ENCODE measurements at regions not wholly inside any gene's neighbourhood (a gene's known extent, or its start where the extent isn't known, plus 50 kb on each side); places are given as distances from the start of the nearest gene placed in this dataset.

DNA sequence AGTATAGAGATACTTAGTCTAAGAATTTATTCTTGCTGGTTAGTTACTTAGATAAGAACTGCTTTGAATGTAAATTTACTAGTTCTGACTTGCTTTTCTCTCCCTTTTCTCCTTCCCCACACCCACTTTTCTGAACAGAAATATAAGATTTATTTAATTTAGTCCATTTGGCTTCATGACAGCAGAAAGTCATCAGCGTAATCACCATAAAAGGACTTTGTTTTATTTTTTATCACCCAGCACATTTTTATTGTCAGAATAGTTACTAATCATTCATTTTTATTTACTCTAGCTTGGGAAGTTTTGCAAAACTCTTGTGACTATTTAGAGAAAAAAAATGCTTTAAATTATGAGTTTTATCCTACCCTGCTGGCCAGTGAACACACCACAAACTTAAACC lies 197.2 kb downstream of the CHRM3 start:
- no peak for FAIRE-seq

DNA sequence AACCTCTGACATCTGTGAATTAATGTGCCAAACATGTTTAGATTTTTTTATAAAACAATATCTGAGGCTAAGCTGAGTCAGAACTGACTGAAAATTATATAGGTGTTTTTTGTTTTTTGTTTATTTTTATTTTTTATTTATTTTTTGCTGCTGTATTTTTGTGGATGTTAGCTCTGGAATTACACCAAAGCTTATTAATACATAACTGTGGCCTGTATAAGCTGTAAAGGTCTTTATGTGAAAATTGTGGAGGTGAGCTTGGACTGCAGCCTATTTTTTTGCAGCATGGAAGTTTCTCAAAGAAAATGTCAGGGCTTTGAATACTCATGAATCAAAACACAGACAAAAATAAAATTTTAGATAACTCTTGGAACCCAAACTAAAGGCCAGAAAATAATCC lies 199.8 kb downstream of the CHRM3 start:
- no peak overlapping the region for H2AFZ ChIP-seq (ENCODE audit: control insufficient read depth, low read length)
- dilution Hi-C loops (cut with MboI; ENCODE audit: extremely low pct_ligation_motif_present, low sequenced_read_pairs): no loop called here
- H4K20me1 ChIP-seq (ENCODE audit: control insufficient read depth, extremely low read depth, insufficient read depth, low read length): no peaks in the 10 kb centered on the region
- no peaks in the 10 kb centered on the region for H3K36me3 ChIP-seq (ENCODE audit: control insufficient read depth in 2 of 2, extremely low read depth in 1 of 2, insufficient read depth in 2 of 2, low read length in 2 of 2)
- no peaks in the 10 kb centered on the region for H3K9me1 ChIP-seq (ENCODE audit: control insufficient read depth, extremely low read depth, insufficient read depth, low read length)
- H3K4me1 ChIP-seq (ENCODE audit: control insufficient read depth, extremely low read depth, insufficient read depth, low read length): no peaks in the 10 kb centered on the region
- TF ChIP-seq EZH2 (IDR thresholded peaks at IDR 0.05; ENCODE audit: low read length): no peak
- TF ChIP-seq, protein P1, sequence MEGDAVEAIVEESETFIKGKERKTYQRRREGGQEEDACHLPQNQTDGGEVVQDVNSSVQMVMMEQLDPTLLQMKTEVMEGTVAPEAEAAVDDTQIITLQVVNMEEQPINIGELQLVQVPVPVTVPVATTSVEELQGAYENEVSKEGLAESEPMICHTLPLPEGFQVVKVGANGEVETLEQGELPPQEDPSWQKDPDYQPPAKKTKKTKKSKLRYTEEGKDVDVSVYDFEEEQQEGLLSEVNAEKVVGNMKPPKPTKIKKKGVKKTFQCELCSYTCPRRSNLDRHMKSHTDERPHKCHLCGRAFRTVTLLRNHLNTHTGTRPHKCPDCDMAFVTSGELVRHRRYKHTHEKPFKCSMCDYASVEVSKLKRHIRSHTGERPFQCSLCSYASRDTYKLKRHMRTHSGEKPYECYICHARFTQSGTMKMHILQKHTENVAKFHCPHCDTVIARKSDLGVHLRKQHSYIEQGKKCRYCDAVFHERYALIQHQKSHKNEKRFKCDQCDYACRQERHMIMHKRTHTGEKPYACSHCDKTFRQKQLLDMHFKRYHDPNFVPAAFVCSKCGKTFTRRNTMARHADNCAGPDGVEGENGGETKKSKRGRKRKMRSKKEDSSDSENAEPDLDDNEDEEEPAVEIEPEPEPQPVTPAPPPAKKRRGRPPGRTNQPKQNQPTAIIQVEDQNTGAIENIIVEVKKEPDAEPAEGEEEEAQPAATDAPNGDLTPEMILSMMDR (optimal IDR thresholded peaks at IDR 0.05 in 1 of 3, IDR thresholded peaks at IDR 0.05 in 1 of 3, conservative IDR thresholded peaks at IDR 0.05 in 1 of 3; ENCODE audit: extremely low read depth in 1 of 3, insufficient read depth in 2 of 3, low read length in 3 of 3): no peak
- H3K9ac ChIP-seq (ENCODE audit: control insufficient read depth, extremely low read depth, insufficient read depth, low read length): no peak overlapping the region
- DNase-seq (ENCODE audit: low read depth, low spot score) (no peak), FAIRE-seq (no peak)
- H3K4me2 ChIP-seq (ENCODE audit: control insufficient read depth, extremely low read depth, insufficient read depth, low read depth, low read length): no peak overlapping the region
- H3K27me3 ChIP-seq (ENCODE audit: control insufficient read depth, extremely low read depth, insufficient read depth, low read length): no peaks in the 10 kb centered on the region
- H3K9me3 ChIP-seq (ENCODE audit: control insufficient read depth, low read depth, low read length): no peaks in the 10 kb centered on the region
- no peak overlapping the region for H3K4me3 ChIP-seq (ENCODE audit: control insufficient read depth in 2 of 3, extremely low read depth in 1 of 3, insufficient read depth in 2 of 3, low read depth in 1 of 3, low read length in 3 of 3)
- no peak overlapping the region for H3K27ac ChIP-seq (ENCODE audit: control insufficient read depth, insufficient read depth, low read length)
- H3K79me2 ChIP-seq (ENCODE audit: control insufficient read depth, insufficient read depth, low read length): no peaks in the 10 kb centered on the region

More for the DNA sequence above, 197.2 kb downstream of the CHRM3 start:
- no peaks in the 10 kb centered on the region for H3K9me3 ChIP-seq (ENCODE audit: control insufficient read depth, low read depth, low read length)
- H3K79me2 ChIP-seq (ENCODE audit: control insufficient read depth, insufficient read depth, low read length): no peaks in the 10 kb centered on the region
- dilution Hi-C loops (cut with MboI; ENCODE audit: extremely low pct_ligation_motif_present, low sequenced_read_pairs): no loop called here
- DNase-seq (ENCODE audit: low read depth, low spot score): no peak
- TF ChIP-seq, protein P1 (optimal IDR thresholded peaks at IDR 0.05 in 1 of 3, IDR thresholded peaks at IDR 0.05 in 1 of 3, conservative IDR thresholded peaks at IDR 0.05 in 1 of 3; ENCODE audit: extremely low read depth in 1 of 3, insufficient read depth in 2 of 3, low read length in 3 of 3): no peak
- TF ChIP-seq EZH2 (IDR thresholded peaks at IDR 0.05; ENCODE audit: low read length): no peak
- no peak overlapping the region for H3K4me3 ChIP-seq (ENCODE audit: control insufficient read depth in 2 of 3, extremely low read depth in 1 of 3, insufficient read depth in 2 of 3, low read depth in 1 of 3, low read length in 3 of 3)
- H3K4me1 ChIP-seq (ENCODE audit: control insufficient read depth, extremely low read depth, insufficient read depth, low read length): no peaks in the 10 kb centered on the region
- H3K9ac ChIP-seq (ENCODE audit: control insufficient read depth, extremely low read depth, insufficient read depth, low read length): no peak overlapping the region
- H3K9me1 ChIP-seq (ENCODE audit: control insufficient read depth, extremely low read depth, insufficient read depth, low read length): no peaks in the 10 kb centered on the region
- H3K4me2 ChIP-seq (ENCODE audit: control insufficient read depth, extremely low read depth, insufficient read depth, low read depth, low read length): no peak overlapping the region
- no peak overlapping the region for H3K27ac ChIP-seq (ENCODE audit: control insufficient read depth, insufficient read depth, low read length)
- H3K36me3 ChIP-seq (ENCODE audit: control insufficient read depth in 2 of 2, extremely low read depth in 1 of 2, insufficient read depth in 2 of 2, low read length in 2 of 2): no peaks in the 10 kb centered on the region
- no peaks in the 10 kb centered on the region for H4K20me1 ChIP-seq (ENCODE audit: control insufficient read depth, extremely low read depth, insufficient read depth, low read length)
- no peak overlapping the region for H2AFZ ChIP-seq (ENCODE audit: control insufficient read depth, low read length)
- no peaks in the 10 kb centered on the region for H3K27me3 ChIP-seq (ENCODE audit: control insufficient read depth, extremely low read depth, insufficient read depth, low read length)

Data from keratinocyte (primary cell).